Neural progenitor cell (in vitro differentiated cells): ENCODE measurements at regions not wholly inside any gene's neighbourhood (a gene's known extent, or its start where the extent isn't known, plus 50 kb on each side); places are given as distances from the start of the nearest gene placed in this dataset.

Experiments
- DNase-seq: peaks from one replicate; pipeline ENCODE4 v3.0.0-alpha.2; 2016; ENCODE audit warnings: low spot score
- H2AFZ ChIP-seq: fragments of 200-600 bp; sonication (generic); replicated peaks from 2 replicates; pipeline ENCODE4 v1.6.1; 2016; ENCODE audit warnings: antibody characterized with exemption
- H3F3A ChIP-seq: fragments of 200-600 bp; sonication (generic); 2 replicates; pipeline ENCODE4 v1.6.1; 2016; ENCODE audit warnings: antibody characterized with exemption, low read depth
- H3K27ac ChIP-seq: fragments of 200-600 bp; sonication (generic); 2 replicates; pipeline ENCODE4 v1.5.1; 2016; ENCODE audit warnings: mild to moderate bottlenecking
- H3K27me3 ChIP-seq: fragments of 200-600 bp; sonication (generic); 2 replicates; pipeline ENCODE4 v1.6.1; 2016; ENCODE audit warnings: mild to moderate bottlenecking, moderate library complexity
- H3K36me3 ChIP-seq: fragments of 200-600 bp; sonication (generic); 2 replicates; pipeline ENCODE4 v1.5.1; 2016
- H3K4me1 ChIP-seq: fragments of 200-600 bp; sonication (generic); 2 replicates; pipeline ENCODE4 v1.6.1; 2016; ENCODE audit warnings: mixed run types
- H3K4me2 ChIP-seq: fragments of 200-600 bp; sonication (generic); 2 replicates; pipeline ENCODE4 v1.6.1; 2016
- H3K4me3 ChIP-seq: fragments of 200-600 bp; sonication (generic); 2 replicates; pipeline ENCODE4 v1.5.1; 2016
- H3K79me2 ChIP-seq: fragments of 200-600 bp; sonication (generic); 2 replicates; pipeline ENCODE4 v1.6.1; 2016; ENCODE audit warnings: low read depth
- H3K9ac ChIP-seq: fragments of 200-600 bp; sonication (generic); 2 replicates; pipeline ENCODE4 v1.6.1; 2016
- H3K9me3 ChIP-seq: fragments of 200-600 bp; sonication (generic); 2 replicates; pipeline ENCODE4 v1.5.1; 2016; ENCODE audit warnings: low read depth
- H4K20me1 ChIP-seq: fragments of 200-600 bp; sonication (generic); 2 replicates; pipeline ENCODE4 v1.6.1; 2016; ENCODE audit warnings: low read depth
- H3K27ac Mint-ChIP-seq: 3 replicates; pipeline ENCODE4 v1.8.0; 2021; ENCODE audit warnings: mixed read lengths
- H3K27me3 Mint-ChIP-seq: 2 replicates; pipeline ENCODE4 v1.8.0; 2022; ENCODE audit warnings: low read depth, mild to moderate bottlenecking, inconsistent platforms, moderate library complexity, mixed read lengths; ENCODE audit not compliant: insufficient read depth
- H3K36me3 Mint-ChIP-seq: 3 replicates; pipeline ENCODE4 v1.8.0; 2021; ENCODE audit warnings: mixed read lengths
- H3K4me1 Mint-ChIP-seq: 3 replicates; pipeline ENCODE4 v1.8.0; 2021; ENCODE audit warnings: mixed read lengths
- H3K4me3 Mint-ChIP-seq: 3 replicates; pipeline ENCODE4 v1.8.0; 2021; ENCODE audit warnings: mild to moderate bottlenecking, moderate library complexity, mixed read lengths
- H3K9me3 Mint-ChIP-seq: 3 replicates; pipeline ENCODE4 v1.8.0; 2020; ENCODE audit warnings: mixed read lengths
- CTCF ChIP-seq: fragments of 200-600 bp; sonication (generic); IDR thresholded peaks from 2 replicates; pipeline ENCODE4 v1.5.1; 2017; ENCODE audit warnings: antibody characterized with exemption, mild to moderate bottlenecking
- EZH2 ChIP-seq: fragments of 200-600 bp; sonication (generic); IDR thresholded peaks from 2 replicates; pipeline ENCODE4 v1.6.1; 2017; ENCODE audit warnings: antibody characterized with exemption, mild to moderate bottlenecking, moderate library complexity
- EZH2phosphoT487 ChIP-seq: fragments of 200-600 bp; sonication (generic); IDR thresholded peaks from 2 replicates; pipeline ENCODE4 v1.6.1; 2017; ENCODE audit warnings: antibody characterized with exemption

- Histone ChIP-seq H3K4me1 (no peaks in the 10 kb centered on the region), H3F3A (no peaks in the 10 kb centered on the region), H4K20me1 (no peaks in the 10 kb centered on the region), H3K27ac (no peak overlapping the region), H3K4me3 (no peak overlapping the region), H3K27me3 (no peaks in the 10 kb centered on the region), H3K9ac (no peak overlapping the region), H3K79me2 (no peaks in the 10 kb centered on the region), H3K36me3 (no peaks in the 10 kb centered on the region), H3K4me2 (no peak overlapping the region), H3K9me3 (no peaks in the 10 kb centered on the region), H2AFZ (no peak overlapping the region)
- no peaks in the 10 kb centered on the region for H3K36me3 Mint-ChIP-seq
- DNase-seq: no peak
- no peak overlapping the region for H3K4me3 Mint-ChIP-seq
- TF ChIP-seq EZH2phosphoT487 (no peak), CTCF (no peak), EZH2 (no peak)
- no peaks in the 10 kb centered on the region for H3K4me1 Mint-ChIP-seq
- no peak overlapping the region for H3K27ac Mint-ChIP-seq
- H3K9me3 Mint-ChIP-seq: no peaks in the 10 kb centered on the region
- H3K27me3 Mint-ChIP-seq: peaks cover under 1% of the 10 kb centered on the region
These were observed 781.5 kb upstream of the EPHA5 start for GRCh38 chr4:66451741-66452140.

- Mint-ChIP-seq H3K9me3 (no peaks in the 10 kb centered on the region), H3K4me3 (no peak overlapping the region), H3K27me3 (no peaks in the 10 kb centered on the region), H3K4me1 (peaks cover 2% of the 10 kb centered on the region), H3K36me3 (no peaks in the 10 kb centered on the region), H3K27ac (no peak overlapping the region)
- no peak overlapping the region for H3K9ac ChIP-seq
- no peaks in the 10 kb centered on the region for H3K79me2 ChIP-seq
- H3F3A ChIP-seq: no peaks in the 10 kb centered on the region
- H3K27ac ChIP-seq: no peak overlapping the region
- no peaks in the 10 kb centered on the region for H3K36me3 ChIP-seq
- TF ChIP-seq EZH2phosphoT487 (no peak), CTCF (no peak), EZH2 (no peak)
- H3K4me2 ChIP-seq: no peak overlapping the region
- H3K4me1 ChIP-seq: no peaks in the 10 kb centered on the region
- H3K27me3 ChIP-seq: no peaks in the 10 kb centered on the region
- no peak overlapping the region for H3K4me3 ChIP-seq
- no peaks in the 10 kb centered on the region for H3K9me3 ChIP-seq
- DNase-seq: no peak
- no peaks in the 10 kb centered on the region for H4K20me1 ChIP-seq
- H2AFZ ChIP-seq: no peak overlapping the region
These were observed 772.7 kb upstream of the EPHA5 start for GRCh38 chr4:66443008-66443407.

- Mint-ChIP-seq H3K27ac (no peak overlapping the region), H3K4me3 (no peak overlapping the region), H3K9me3 (peaks cover 4% of the 10 kb centered on the region), H3K4me1 (peaks cover 2% of the 10 kb centered on the region), H3K27me3 (peaks cover 3% of the 10 kb centered on the region), H3K36me3 (no peaks in the 10 kb centered on the region)
- Histone ChIP-seq H3K4me1 (no peaks in the 10 kb centered on the region), H3K27ac (no peak overlapping the region), H3K4me2 (no peak overlapping the region), H2AFZ (no peak overlapping the region), H3K79me2 (no peaks in the 10 kb centered on the region), H3K9ac (no peak overlapping the region), H4K20me1 (no peaks in the 10 kb centered on the region), H3K27me3 (no peaks in the 10 kb centered on the region), H3F3A (no peaks in the 10 kb centered on the region), H3K36me3 (no peaks in the 10 kb centered on the region), H3K4me3 (no peak overlapping the region), H3K9me3 (no peaks in the 10 kb centered on the region)
- TF ChIP-seq EZH2: no peak
- no peak for TF ChIP-seq CTCF
- TF ChIP-seq EZH2phosphoT487: no peak
- DNase-seq: no peak
These were observed 769.2 kb upstream of the EPHA5 start for GRCh38 chr4:66439508-66439907.

- H3K27me3 ChIP-seq: no peaks in the 10 kb centered on the region
- no peak overlapping the region for H3K4me3 ChIP-seq
- no peaks in the 10 kb centered on the region for H3K36me3 ChIP-seq
- no peaks in the 10 kb centered on the region for H4K20me1 ChIP-seq
- H3K4me3 Mint-ChIP-seq: no peak overlapping the region
- H3K9ac ChIP-seq: no peak overlapping the region
- H3K27ac Mint-ChIP-seq: no peak overlapping the region
- no peak overlapping the region for H3K27ac ChIP-seq
- DNase-seq: no peak
- no peaks in the 10 kb centered on the region for H3K4me1 ChIP-seq
- no peak overlapping the region for H3K4me2 ChIP-seq
- H3K27me3 Mint-ChIP-seq: peaks cover 5% of the 10 kb centered on the region
- H3F3A ChIP-seq: no peaks in the 10 kb centered on the region
- no peaks in the 10 kb centered on the region for H3K9me3 ChIP-seq
- H3K9me3 Mint-ChIP-seq: peaks cover 4% of the 10 kb centered on the region
- no peaks in the 10 kb centered on the region for H3K79me2 ChIP-seq
- no peaks in the 10 kb centered on the region for H3K4me1 Mint-ChIP-seq
- TF ChIP-seq CTCF (no peak), EZH2phosphoT487 (no peak), EZH2 (no peak)
- H2AFZ ChIP-seq: no peak overlapping the region
- no peaks in the 10 kb centered on the region for H3K36me3 Mint-ChIP-seq
These were observed 763.4 kb upstream of the EPHA5 start for GRCh38 chr4:66433706-66434105.
